Ammon's horn (tissue), 1 donor: ENCODE measurements at regions not wholly inside any gene's neighbourhood (a gene's known extent, or its start where the extent isn't known, plus 50 kb on each side); places are given as distances from the start of the nearest gene placed in this dataset.
A peak's percentile ranks its signal among the peaks of the same experiment; 100 is the strongest.
"Not testable (repeated sequence)": the region's sequence is repeated elsewhere in the genome, so short reads cannot be mapped to it uniquely, and the experiment has no call there.

Experiments
- DNase-seq: peaks from one replicate; pipeline ENCODE4 v3.0.0-alpha.2; 2016; ENCODE audit warnings: low spot score

- DNase-seq: no peak
Measured at GRCh38 chr2:43019025-43019367, 207.4 kb downstream of the ZFP36L2 start.

- DNase-seq: peak; percentile 80
Measured at GRCh38 chr2:43018179-43019024, 208.0 kb downstream of the ZFP36L2 start.

GRCh38 chr2:43013821-43014345 lies 212.5 kb downstream of the ZFP36L2 start:
- no peak for DNase-seq

GRCh38 chr2:43012966-43013365 lies 213.4 kb downstream of the ZFP36L2 start:
- DNase-seq: no peak

GRCh38 chr2:43011158-43011491 lies 215.3 kb downstream of the ZFP36L2 start:
- DNase-seq: no peak

GRCh38 chr2:43010438-43011157 lies 215.8 kb downstream of the ZFP36L2 start:
- DNase-seq: no peak

GRCh38 chr2:43009448-43009847 lies 217.0 kb downstream of the ZFP36L2 start:
- no peak for DNase-seq

GRCh38 chr2:43008388-43008787 lies 216.0 kb upstream of the HAAO start:
- DNase-seq: no peak

GRCh38 chr2:43007901-43008300 lies 215.5 kb upstream of the HAAO start:
- DNase-seq: no peak

- no peak for DNase-seq
Measured at GRCh38 chr2:43006834-43007543, 214.6 kb upstream of the HAAO start.

- no peak for DNase-seq
Measured at GRCh38 chr2:43005975-43006833, 213.8 kb upstream of the HAAO start.

GRCh38 chr2:43005245-43005974 lies 213.0 kb upstream of the HAAO start:
- peak; percentile 83 for DNase-seq

- no peak for DNase-seq
Measured at GRCh38 chr2:43004879-43005244, 212.5 kb upstream of the HAAO start.

GRCh38 chr2:43004126-43004865 lies 211.9 kb upstream of the HAAO start:
- not testable (repeated sequence) for DNase-seq

- DNase-seq: no peak
Measured at GRCh38 chr2:43003702-43004101, 211.3 kb upstream of the HAAO start.

- no peak for DNase-seq
Measured at GRCh38 chr2:43001787-43002468, 209.5 kb upstream of the HAAO start.

- DNase-seq: no peak
Measured at GRCh38 chr2:43001055-43001378, 208.6 kb upstream of the HAAO start.

GRCh38 chr2:43000242-43001054 lies 208.1 kb upstream of the HAAO start:
- peak; percentile 94 for DNase-seq

- no peak for DNase-seq
Measured at GRCh38 chr2:42999856-43000241, 207.5 kb upstream of the HAAO start.
